ENCODE measurements at regions not wholly inside any gene's neighbourhood (a gene's known extent, or its start where the extent isn't known, plus 50 kb on each side); places are given as distances from the start of the nearest gene placed in this dataset.

DNA sequence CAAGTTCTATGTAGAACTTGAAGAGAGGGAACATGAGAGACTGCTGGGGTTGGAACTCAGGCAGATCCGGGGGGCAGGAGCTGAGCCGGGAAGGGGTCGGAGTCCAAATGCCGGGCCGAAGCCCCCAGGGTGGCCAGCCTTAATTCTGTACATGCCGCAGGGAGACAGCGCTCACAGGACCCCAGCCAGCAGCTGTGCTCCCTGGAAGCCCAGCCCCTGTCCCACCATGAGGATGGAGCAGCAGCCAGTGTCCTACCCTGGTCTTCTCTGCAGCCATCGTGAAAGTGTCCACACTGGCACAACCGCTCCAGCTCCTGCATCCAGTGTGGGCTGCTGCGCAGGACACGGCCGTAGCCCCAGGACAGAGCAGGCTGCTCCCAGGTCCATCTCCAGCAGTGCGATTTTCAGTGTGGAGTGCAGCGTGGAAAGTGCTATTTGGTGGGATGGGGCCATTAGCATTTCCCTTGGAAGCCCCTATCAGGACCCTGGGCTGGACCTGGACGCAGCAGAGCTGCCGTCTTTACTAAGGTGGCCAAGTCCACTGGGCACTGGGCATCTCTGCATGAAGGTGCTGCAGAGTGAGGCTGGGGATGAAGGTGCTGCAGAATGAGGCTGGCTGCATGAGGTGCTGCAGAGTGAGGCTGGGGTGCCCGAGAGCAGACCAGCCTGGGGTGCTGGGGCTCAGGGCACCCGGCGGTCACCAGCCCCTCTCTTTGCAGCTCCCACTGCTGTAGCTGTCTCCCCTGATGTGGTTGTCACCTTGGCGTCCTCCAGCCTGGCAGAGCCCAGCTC is 737.4 kb downstream of the BRD1 start:
- no peak overlapping the region for H3K27ac ChIP-seq
- no peak for TF ChIP-seq CTCF (IDR thresholded peaks at IDR 0.05)

- no peak for TF ChIP-seq ZFX (IDR thresholded peaks at IDR 0.05; ENCODE audit: borderline replicate concordance)
- TF ChIP-seq CTCF (IDR thresholded peaks at IDR 0.05): no peak
- no peak overlapping the region for H3K27ac ChIP-seq
These were observed 738.6 kb downstream of the BRD1 start for GRCh38 chr22:49088801-49089791.

- no peak overlapping the region for H3K27ac ChIP-seq
- TF ChIP-seq CTCF (IDR thresholded peaks at IDR 0.05) (no peak), ZFX (IDR thresholded peaks at IDR 0.05; ENCODE audit: borderline replicate concordance) (no peak)
These were observed 739.7 kb downstream of the BRD1 start for GRCh38 chr22:49087716-49088601.

DNA sequence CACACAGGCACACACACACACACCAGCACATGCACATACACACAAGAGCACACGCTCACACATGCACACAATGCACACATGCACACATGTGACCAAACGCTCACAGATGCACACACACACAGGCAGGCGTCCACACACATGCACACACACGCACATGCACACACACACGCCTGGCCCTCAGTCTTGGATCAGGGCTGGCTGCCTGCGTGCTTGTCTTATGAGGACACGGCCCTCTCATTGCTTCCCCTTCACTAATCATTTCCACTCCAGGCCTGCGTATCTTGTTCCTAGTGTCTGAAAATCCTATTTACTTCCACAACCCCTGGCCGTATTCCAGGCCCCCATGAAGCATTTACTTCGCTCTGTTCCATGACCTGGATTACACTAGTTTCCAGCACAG is 740.5 kb downstream of the BRD1 start:
- TF ChIP-seq ZFX (IDR thresholded peaks at IDR 0.05; ENCODE audit: borderline replicate concordance): no peak
- TF ChIP-seq CTCF (IDR thresholded peaks at IDR 0.05): no peak
- H3K27ac ChIP-seq: no peak overlapping the region

- TF ChIP-seq ZFX (IDR thresholded peaks at IDR 0.05; ENCODE audit: borderline replicate concordance) (no peak), CTCF (IDR thresholded peaks at IDR 0.05) (no peak)
- no peak overlapping the region for H3K27ac ChIP-seq
These were observed 741.0 kb downstream of the BRD1 start for GRCh38 chr22:49086606-49087157.

- H3K27ac ChIP-seq: no peak overlapping the region
- TF ChIP-seq CTCF (IDR thresholded peaks at IDR 0.05) (no peak), ZFX (IDR thresholded peaks at IDR 0.05; ENCODE audit: borderline replicate concordance) (no peak)
These were observed 741.5 kb downstream of the BRD1 start for GRCh38 chr22:49086181-49086580.
